K562 (cell line): ENCODE measurements at regions not wholly inside any gene's neighbourhood (a gene's known extent, or its start where the extent isn't known, plus 50 kb on each side); places are given as distances from the start of the nearest gene placed in this dataset.

Experiments
- ATAC-seq: fragments of 200-7000 bp; cut with Tn5 transposase; 3 replicates; pipeline ENCODE4 v1.9.1; 2020; ENCODE audit warnings: moderate library complexity
- BruUV-seq: library from RNA; stranded (reverse); fragments of 400-500 nt; replicated peaks from 2 replicates; lab custom pipeline; 2021; lab: Mats Ljungman, UMichigan
- CTCF ChIA-PET: fragments of 300-600 bp; formaldehyde crosslinking; extraction: SDS; loops from one replicate; lab custom pipeline; 2021; ENCODE audit warnings: low intra/inter-chr PET ratio; lab: Yijun Ruan, JAX
- POLR2A ChIA-PET: fragments of 300-600, 350-650 bp; sonication (Branson Sonifier 250); formaldehyde crosslinking; extraction: SDS; loops from one replicate; lab custom pipeline; 2021; ENCODE audit warnings: antibody characterized with exemption, inconsistent platforms; lab: Yijun Ruan, JAX
- DNase-seq, 4 experiments: peaks; one replicate each; pipeline versions ENCODE4 v3.0.0 to v3.0.0-alpha.2; 2011 to 2018; ENCODE audit warnings: low spot score in 3 of 4, mixed read lengths in 3 of 4; ENCODE audit errors: extremely low read depth in 1 of 4
- FAIRE-seq: peaks from 2 replicates; lab custom pipeline; 2011; peaks lifted over from hg19 to GRCh38; lab: Jason Lieb, UNC
- H2AFZ ChIP-seq: 2 replicates; pipeline ENCODE4 v1.6.0; 2011; ENCODE audit warnings: low read depth, low read length, control low read depth, inconsistent platforms
- H3K27ac ChIP-seq: fragments of 200-600 bp; 3 replicates; pipeline ENCODE4 v1.8.0; 2011; ENCODE audit warnings: low read depth, mild to moderate bottlenecking, control low read depth, inconsistent platforms, low read length, moderate library complexity, mixed read lengths; ENCODE audit errors: extremely low read depth
- H3K27me3 ChIP-seq, 2 experiments: fragments of 300-600 bp in 1 of 2; 2 replicates in 1 of 2; 3 replicates in 1 of 2; pipeline versions ENCODE4 v1.6.0 to v1.8.0; 2011; ENCODE audit warnings: inconsistent platforms in 2 of 2, low read length in 2 of 2, mild to moderate bottlenecking in 1 of 2, mixed read lengths in 1 of 2, moderate library complexity in 1 of 2; ENCODE audit not compliant: control insufficient read depth in 2 of 2, insufficient read depth in 2 of 2
- H3K36me3 ChIP-seq: fragments of 300-600 bp; 3 replicates; pipeline ENCODE4 v1.8.0; 2011; ENCODE audit warnings: mild to moderate bottlenecking, low read length, inconsistent platforms; ENCODE audit not compliant: control insufficient read depth, insufficient read depth
- H3K4me1 ChIP-seq, 2 experiments: fragments of 200-600 bp in 1 of 2; replicated peaks in 1 of 2; 2 replicates in 1 of 2; 3 replicates in 1 of 2; pipeline versions ENCODE4 v1.5.1 to v1.8.0; 2011; ENCODE audit warnings: inconsistent platforms in 2 of 2, low read length in 2 of 2, mild to moderate bottlenecking in 1 of 2, mixed read lengths in 1 of 2, moderate library complexity in 1 of 2; ENCODE audit not compliant: control insufficient read depth in 2 of 2, insufficient read depth in 2 of 2
- H3K4me2 ChIP-seq: 2 replicates; pipeline ENCODE4 v1.6.1; 2011; ENCODE audit warnings: low read length, control low read depth, inconsistent platforms, mixed read lengths; ENCODE audit not compliant: insufficient read depth
- H3K4me3 ChIP-seq: fragments of 200-600 bp; sonication (generic), shearing (Covaris generic); 2 replicates; pipeline ENCODE4 v1.5.1; 2016; ENCODE audit warnings: control low read depth, inconsistent platforms
- H3K79me2 ChIP-seq: fragments of 200-600 bp; 3 replicates; pipeline ENCODE4 v1.8.0; 2011; ENCODE audit warnings: low read length, inconsistent platforms; ENCODE audit not compliant: control insufficient read depth, insufficient read depth
- H3K9ac ChIP-seq, 2 experiments: 2 replicates each; pipeline versions ENCODE4 v1.6.0 to v1.6.1; 2011; ENCODE audit warnings: low read depth in 2 of 2, low read length in 2 of 2, control low read depth in 1 of 2, inconsistent platforms in 1 of 2, mild to moderate bottlenecking in 1 of 2, mixed read lengths in 1 of 2; ENCODE audit not compliant: insufficient read depth in 1 of 2
- H3K9me1 ChIP-seq: one replicate; pipeline ENCODE4 v1.6.0; 2011; ENCODE audit warnings: inconsistent platforms, mild to moderate bottlenecking, low read length, moderate library complexity; ENCODE audit not compliant: control insufficient read depth, insufficient read depth
- H3K9me3 ChIP-seq: replicated peaks from 2 replicates; pipeline ENCODE4 v1.5.1; 2011; ENCODE audit warnings: low read depth, low read length, inconsistent platforms; ENCODE audit not compliant: control insufficient read depth, insufficient read depth
- H4K20me1 ChIP-seq: replicated peaks from 2 replicates; pipeline ENCODE4 v1.6.1; 2011; ENCODE audit warnings: low read length, inconsistent platforms, mixed read lengths; ENCODE audit not compliant: control insufficient read depth, insufficient read depth
- ARHGAP35 ChIP-seq: fragments of 450-650 bp; IDR thresholded peaks from 2 replicates; pipeline ENCODE4 v1.6.1; 2018; ENCODE audit not compliant: partially characterized antibody
- BRF1 ChIP-seq: IDR thresholded peaks from 3 replicates; pipeline ENCODE4 v1.6.1; 2011; ENCODE audit warnings: borderline replicate concordance, mild to moderate bottlenecking; ENCODE audit not compliant: insufficient read length; ENCODE audit errors: extremely low read depth
- CBFA2T3 ChIP-seq: fragments of 450-650 bp; IDR thresholded peaks from 2 replicates; pipeline ENCODE4 v1.6.1; 2017
- CSDE1 ChIP-seq, 2 experiments: fragments of 450-650 bp; IDR thresholded peaks; 2 replicates each; pipeline ENCODE4 v1.6.1; 2016; ENCODE audit warnings: mild to moderate bottlenecking in 1 of 2
- FIP1L1 ChIP-seq: fragments of 200-400 bp; formaldehyde crosslinking; IDR thresholded peaks from 2 replicates; pipeline ENCODE4 v1.6.1; 2018; ENCODE audit warnings: mild to moderate bottlenecking, low read depth, low read length; ENCODE audit not compliant: poor library complexity, severe bottlenecking
- FOS ChIP-seq: IDR thresholded peaks from 3 replicates; pipeline ENCODE4 v1.6.1; 2011; ENCODE audit not compliant: insufficient read length; ENCODE audit errors: extremely low read depth
- HMGXB4 ChIP-seq: sonication (generic); formaldehyde crosslinking; IDR thresholded peaks from 2 replicates; pipeline ENCODE4 v1.8.1; 2023; ENCODE audit warnings: mild to moderate bottlenecking, missing genetic modification reagents
- JUNB ChIP-seq: fragments of 450-650 bp; formaldehyde crosslinking; conservative IDR thresholded peaks from 2 replicates; pipeline ENCODE4 v1.4.0; 2020; ENCODE audit warnings: mild to moderate bottlenecking
- MXD1 ChIP-seq: fragments of 250-450 bp; sonication (Bioruptor Pico); IDR thresholded peaks from 2 replicates; pipeline ENCODE4 v1.8.0; 2021; ENCODE audit warnings: borderline replicate concordance, mild to moderate bottlenecking, moderate library complexity; ENCODE audit not compliant: poor library complexity, severe bottlenecking
- NEUROD1 ChIP-seq: fragments of 150-350 bp; IDR thresholded peaks from 2 replicates; pipeline ENCODE4 v1.6.1; 2014; ENCODE audit warnings: borderline replicate concordance, low read length, low read depth; ENCODE audit not compliant: partially characterized antibody
- RBM25 ChIP-seq: fragments of 200-400 bp; formaldehyde crosslinking; IDR thresholded peaks from 2 replicates; pipeline ENCODE4 v1.6.1; 2018; ENCODE audit warnings: low read length, low read depth, moderate library complexity; ENCODE audit not compliant: severe bottlenecking
- SMC3 ChIP-seq: conservative IDR thresholded peaks from 2 replicates; pipeline ENCODE4 v1.6.1; 2011; ENCODE audit warnings: low read depth, low read length, improper control_type of control experiment; ENCODE audit not compliant: insufficient read depth
- SRF ChIP-seq, 2 experiments: fragments of 250-450, 450-650 bp in 1 of 2; sonication (Bioruptor Pico) in 1 of 2; sonication (generic) in 1 of 2; formaldehyde crosslinking; IDR thresholded peaks; 2 replicates each; pipeline versions ENCODE4 v1.5.0 to v1.5.1; 2020 to 2022; ENCODE audit warnings: mild to moderate bottlenecking in 1 of 2, missing genetic modification reagents in 1 of 2
- ZNF12 ChIP-seq: sonication (generic); formaldehyde crosslinking; IDR thresholded peaks from 2 replicates; pipeline ENCODE4 v1.4.0; 2020; ENCODE audit warnings: mild to moderate bottlenecking, missing genetic modification reagents
- ZNF551 ChIP-seq: fragments of 250-450 bp; sonication (Bioruptor Pico); IDR thresholded peaks from 2 replicates; pipeline ENCODE4 v1.5.0; 2021; ENCODE audit warnings: mild to moderate bottlenecking, moderate library complexity
- ZNF830 ChIP-seq: fragments of 250-450 bp; sonication (Bioruptor Pico); IDR thresholded peaks from 2 replicates; pipeline ENCODE4 v1.5.0; 2021; ENCODE audit warnings: mild to moderate bottlenecking
- WGBS: fragments of 100-300 bp; shearing (Covaris generic); methylation state at CpG from one replicate; pipeline ENCODE4 v1.1.6; 2016; ENCODE audit warnings: low coverage, mixed read lengths; ENCODE audit not compliant: insufficient coverage; ENCODE audit errors: missing lambda C conversion rate; 5-methylcytosine and 5-hydroxymethylcytosine counted together
- in situ Hi-C: fragments of 300-500 bp; cut with MboI; formaldehyde crosslinking; loops from 4 replicates; pipeline ENCODE4 v1.15.0; 2018; ENCODE audit warnings: inconsistent platforms, mixed read lengths
- intact Hi-C: fragments of 100-400 bp; cut with micrococcal nuclease; formaldehyde crosslinking; loops from 2 replicates; pipeline ENCODE4 v1.14.2; 2022

GRCh38 chr5:167730656-167731055 is 560.8 kb upstream of the WWC1 start (continued):
- TF ChIP-seq HMGXB4 (CRISPR knock-in tag): no peak
- TF ChIP-seq, all 486 proteins: peak for 0

GRCh38 chr5:167731951-167732350 is 559.5 kb upstream of the WWC1 start:
- in situ Hi-C loops (no loop called here), intact Hi-C loops (no loop called here)
- H3K9me3 ChIP-seq: no peaks in the 10 kb centered on the region
- no peaks in the 10 kb centered on the region for H4K20me1 ChIP-seq
- no peak overlapping the region for H3K4me3 ChIP-seq
- FAIRE-seq (no peak), DNase-seq (no peak), ATAC-seq (no peak)
- WGBS: 0% methylated on average over 1 of the region's 1 CpG
- H3K4me2 ChIP-seq: no peak overlapping the region
- no peak overlapping the region for H3K27ac ChIP-seq
- H3K4me1 ChIP-seq: no peaks in the 10 kb centered on the region
- no peaks in the 10 kb centered on the region for H3K9me1 ChIP-seq
- H3K27me3 ChIP-seq: no peaks in the 10 kb centered on the region
- H3K79me2 ChIP-seq: no peaks in the 10 kb centered on the region
- H3K9ac ChIP-seq: no peak overlapping the region
- ChIA-PET POLR2A (no interaction called here), CTCF (no interaction called here)
- TF ChIP-seq CBFA2T3 (no peak), JUNB (CRISPR knock-in tag) (no peak), SMC3 (no peak), BRF1 (no peak), FOS (no peak), CSDE1 (IDR thresholded peaks at IDR 0.05) (no peak), MXD1 (CRISPR knock-in tag) (no peak), SRF (CRISPR knock-in tag; IDR thresholded peaks at IDR 0.05) (no peak), NEUROD1 (no peak), ZNF12 (CRISPR knock-in tag) (no peak), RBM25 (no peak), FIP1L1 (no peak), ZNF551 (no peak), ZNF830 (CRISPR knock-in tag) (no peak), ARHGAP35 (no peak)
- BruUV-seq: no TSS peak
- no peaks in the 10 kb centered on the region for H3K36me3 ChIP-seq
- H2AFZ ChIP-seq: no peak overlapping the region
